Fibroblast of skin of left quadriceps (primary cell): ENCODE measurements at regions not wholly inside any gene's neighbourhood (a gene's known extent, or its start where the extent isn't known, plus 50 kb on each side); places are given as distances from the start of the nearest gene placed in this dataset.
"Not testable (repeated sequence)": the region's sequence is repeated elsewhere in the genome, so short reads cannot be mapped to it uniquely, and the experiment has no call there.

Experiments
- DNase-seq, 2 experiments: peaks; one replicate each; pipeline ENCODE4 v3.0.0-alpha.2; 2013; ENCODE audit warnings: low read depth in 2 of 2

- DNase-seq: no peak
Observed at GRCh38 chr18:70826571-70826970, 537.7 kb downstream of the SOCS6 start.

GRCh38 chr18:70822691-70823090, 533.8 kb downstream of the SOCS6 start:
- no peak for DNase-seq

- no peak for DNase-seq
Observed at GRCh38 chr18:70822117-70822516, 533.3 kb downstream of the SOCS6 start.

- DNase-seq: no peak
Observed at GRCh38 chr18:70808481-70809056, 519.7 kb downstream of the SOCS6 start.

- peak; percentile 4 to 6 for DNase-seq
Observed at GRCh38 chr18:70781860-70782453, 493.1 kb downstream of the SOCS6 start.

GRCh38 chr18:70766254-70766653, 477.4 kb downstream of the SOCS6 start:
- not testable (repeated sequence) for DNase-seq

- no peak for DNase-seq
Observed at GRCh38 chr18:70762812-70763211, 474.0 kb downstream of the SOCS6 start.

- no peak for DNase-seq
Observed at GRCh38 chr18:70758780-70759179, 469.9 kb downstream of the SOCS6 start.

GRCh38 chr18:70754486-70754885, 465.6 kb downstream of the SOCS6 start:
- DNase-seq: no peak

- no peak for DNase-seq
Observed at GRCh38 chr18:70732916-70733315, 444.1 kb downstream of the SOCS6 start.

GRCh38 chr18:70732188-70732587, 443.3 kb downstream of the SOCS6 start:
- no peak for DNase-seq

GRCh38 chr18:70720607-70721006, 431.8 kb downstream of the SOCS6 start:
- DNase-seq: no peak

GRCh38 chr18:70709720-70710119, 420.9 kb downstream of the SOCS6 start:
- DNase-seq: no peak

- DNase-seq: no peak
Observed at GRCh38 chr18:70709144-70709543, 420.3 kb downstream of the SOCS6 start.

GRCh38 chr18:70705831-70706416, 417.1 kb downstream of the SOCS6 start:
- no peak for DNase-seq

- DNase-seq: no peak
Observed at GRCh38 chr18:70700496-70700895, 411.7 kb downstream of the SOCS6 start.

GRCh38 chr18:70698574-70698973, 409.7 kb downstream of the SOCS6 start:
- DNase-seq: no peak

GRCh38 chr18:70693246-70693645, 404.4 kb downstream of the SOCS6 start:
- DNase-seq: peak; percentile 7 to 18

GRCh38 chr18:70689765-70690164, 400.9 kb downstream of the SOCS6 start:
- DNase-seq: not testable (repeated sequence)

GRCh38 chr18:70688286-70688685, 399.4 kb downstream of the SOCS6 start:
- DNase-seq: no peak

- no peak for DNase-seq
Observed at GRCh38 chr18:70684821-70685220, 396.0 kb downstream of the SOCS6 start.

GRCh38 chr18:70683263-70683662, 394.4 kb downstream of the SOCS6 start:
- DNase-seq: no peak

GRCh38 chr18:70674896-70675295, 386.1 kb downstream of the SOCS6 start:
- no peak for DNase-seq

GRCh38 chr18:70673831-70674230, 385.0 kb downstream of the SOCS6 start:
- no peak for DNase-seq
